Cerebellar nuclear complex (tissue), 1 donor: ENCODE measurements at regions not wholly inside any gene's neighbourhood (a gene's known extent, or its start where the extent isn't known, plus 50 kb on each side); places are given as distances from the start of the nearest gene placed in this dataset.

Source experiments
- DNase-seq, 2 experiments: peaks; one replicate each; lab custom pipeline; 2025; lab: John Stamatoyannopoulos, UW

DNA sequence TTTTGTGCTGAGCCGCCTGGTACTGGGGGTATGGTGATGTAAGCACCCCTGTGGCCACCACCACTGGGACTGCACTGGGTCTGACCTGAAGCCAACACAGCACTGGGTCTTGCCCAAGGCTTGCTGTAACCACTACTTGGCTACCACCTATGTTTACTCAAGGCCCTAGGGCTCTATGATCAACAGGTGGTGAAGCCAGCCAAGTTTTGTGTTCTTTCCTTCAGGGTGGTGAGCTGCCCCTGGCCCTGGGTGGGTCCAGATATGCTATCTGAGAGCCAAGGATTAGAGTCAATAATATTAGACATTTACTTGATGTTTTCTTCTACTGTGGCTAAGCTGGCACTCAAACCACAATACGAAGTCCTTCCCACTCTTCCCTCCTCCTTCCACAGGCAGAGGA lies 55.1 kb upstream of the PAGE4 start:
- DNase-seq, result no peak

DNA sequence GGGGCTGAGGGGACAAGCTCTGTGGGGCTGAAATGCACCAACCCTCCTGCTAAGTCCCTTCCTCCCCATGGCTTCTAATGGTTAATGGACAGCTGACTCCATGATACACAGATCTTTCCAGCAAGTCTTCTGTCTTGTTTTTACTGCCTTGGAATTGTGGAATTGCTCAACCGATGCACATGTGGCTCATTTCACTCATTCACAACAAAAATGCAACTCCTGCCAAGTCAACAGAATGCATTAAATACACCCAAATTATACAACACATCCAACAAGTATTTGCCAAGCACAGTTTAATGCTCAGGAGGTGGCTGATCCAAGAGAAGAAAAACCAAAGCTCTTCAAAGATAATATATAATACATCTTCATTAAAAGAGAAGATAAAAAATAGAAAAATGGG lies 61.9 kb upstream of the PAGE4 start:
- DNase-seq, result no peak

DNA sequence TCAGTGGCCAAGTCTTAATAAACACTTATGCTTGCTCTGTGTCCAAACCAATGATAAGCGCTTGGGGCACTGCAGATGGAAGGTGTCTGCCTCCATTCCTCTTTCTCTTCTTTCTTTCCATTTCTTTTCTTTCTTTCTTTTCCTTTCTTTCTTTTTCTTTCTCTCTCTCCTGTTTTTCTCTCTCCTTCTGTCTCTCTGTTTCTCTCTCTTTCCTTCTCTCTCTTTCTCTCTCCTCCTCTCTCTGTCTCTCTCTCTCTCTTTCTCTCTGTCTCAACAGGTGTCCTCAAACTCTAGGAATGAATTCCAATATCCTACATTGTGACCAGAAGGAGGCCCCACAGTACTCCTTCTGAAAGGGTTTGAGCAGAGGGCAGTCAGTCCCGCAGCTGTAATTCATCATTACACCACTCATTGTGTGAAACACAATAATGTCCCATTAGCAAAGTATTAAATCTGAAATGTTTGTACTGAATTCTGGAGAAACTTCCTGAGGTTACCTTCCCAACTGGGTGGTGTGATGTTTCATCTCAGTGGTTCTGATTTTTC lies 66.5 kb upstream of the PAGE1 start:
- no peak for DNase-seq

DNA sequence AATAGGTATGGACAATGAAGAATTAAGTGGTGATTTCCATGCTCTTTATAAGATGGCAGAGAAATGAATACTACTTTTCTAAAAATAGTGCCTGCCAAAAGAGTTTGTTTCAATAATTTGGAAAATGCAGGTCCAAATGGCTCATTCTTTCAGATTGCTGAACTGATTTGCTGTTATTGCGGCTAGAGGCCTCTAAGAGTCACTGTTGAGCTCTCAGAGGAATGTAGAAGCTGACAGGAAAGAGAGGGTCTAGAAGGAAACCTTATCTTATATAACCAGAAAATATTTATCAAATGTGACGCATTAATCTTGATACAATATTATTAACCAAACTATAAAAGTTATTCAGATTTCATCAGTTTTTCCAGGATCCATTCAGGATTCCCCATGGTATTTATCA lies 65.7 kb upstream of the PAGE1 start:
- DNase-seq, result no peak

DNA sequence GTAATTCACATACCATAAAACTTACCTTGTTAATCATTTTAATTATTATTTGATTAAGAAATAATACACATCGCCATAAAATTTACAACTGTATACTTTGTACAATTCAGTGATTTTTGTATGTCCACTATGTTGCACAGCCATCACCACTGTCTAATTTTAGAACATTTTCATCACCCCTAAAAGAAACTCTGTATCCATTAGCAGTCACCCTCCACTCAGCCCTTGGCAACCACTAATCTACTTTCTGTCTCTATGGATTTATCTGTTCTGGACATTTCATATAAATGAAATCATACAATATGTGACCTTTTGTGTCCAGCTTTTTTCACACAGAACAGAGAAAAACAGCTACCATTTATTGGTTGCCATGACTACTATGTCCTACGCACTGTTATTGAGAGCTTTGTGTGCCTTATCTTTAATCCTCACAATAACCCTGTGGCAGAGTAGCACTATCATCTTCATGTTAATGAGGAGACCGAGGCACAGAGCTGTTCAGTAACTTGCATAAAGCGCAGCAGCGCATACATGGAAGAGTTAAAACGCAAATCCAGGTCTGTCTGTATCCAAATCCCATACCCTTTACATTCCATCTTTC lies 64.6 kb upstream of the PAGE1 start:
- no peak for DNase-seq

DNA sequence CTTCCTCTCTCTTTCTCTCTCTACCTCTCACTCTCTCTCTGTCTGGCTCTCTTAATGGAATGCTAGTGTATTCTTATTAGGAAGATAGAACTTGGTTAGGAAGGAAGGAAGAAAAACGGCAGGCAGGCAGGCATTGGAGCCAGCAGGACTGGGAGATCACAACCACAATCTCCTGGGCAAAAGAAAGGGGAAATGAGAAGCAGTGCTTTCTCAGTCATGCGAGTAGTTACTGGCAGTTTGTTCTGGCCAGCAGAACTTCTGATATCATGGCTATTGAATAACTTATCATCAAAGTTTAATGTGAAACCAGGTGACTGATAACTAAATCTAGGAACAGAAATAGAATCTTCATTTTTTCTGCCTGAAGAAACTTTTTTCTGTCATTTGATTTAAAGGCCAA lies 60.9 kb upstream of the PAGE1 start:
- DNase-seq, result no peak

DNA sequence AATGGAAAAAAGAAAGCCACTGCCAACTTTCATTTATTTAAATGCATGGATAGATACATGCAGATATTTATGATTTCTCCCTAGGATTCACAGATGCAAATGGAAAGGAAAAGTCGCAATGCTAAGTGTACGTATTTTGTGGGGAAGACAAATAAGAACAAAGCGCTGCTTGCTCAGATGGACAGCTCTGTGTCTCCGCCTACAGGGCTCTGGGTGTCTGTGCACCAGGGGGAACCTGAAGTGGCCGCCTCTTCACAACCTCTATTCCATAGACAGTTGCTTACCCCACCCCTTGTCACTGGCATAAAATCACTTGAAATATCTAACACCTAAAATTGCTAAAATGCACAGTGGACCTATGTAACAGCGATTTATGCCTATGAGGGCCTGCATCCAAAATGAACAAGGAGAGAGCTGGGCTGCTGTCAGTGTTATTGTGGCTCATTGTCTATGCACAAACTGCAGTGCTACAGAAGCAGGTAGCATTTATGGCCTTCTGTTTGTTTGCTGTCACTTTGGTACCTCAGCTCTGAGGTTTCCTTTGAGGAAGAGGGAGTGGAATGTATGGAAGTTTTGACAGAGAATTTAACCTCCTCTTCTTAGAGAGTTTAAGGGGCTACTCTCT lies 58.6 kb upstream of the PAGE1 start:
- DNase-seq, result peak in 1 of 2 experiments; percentile 6

DNA sequence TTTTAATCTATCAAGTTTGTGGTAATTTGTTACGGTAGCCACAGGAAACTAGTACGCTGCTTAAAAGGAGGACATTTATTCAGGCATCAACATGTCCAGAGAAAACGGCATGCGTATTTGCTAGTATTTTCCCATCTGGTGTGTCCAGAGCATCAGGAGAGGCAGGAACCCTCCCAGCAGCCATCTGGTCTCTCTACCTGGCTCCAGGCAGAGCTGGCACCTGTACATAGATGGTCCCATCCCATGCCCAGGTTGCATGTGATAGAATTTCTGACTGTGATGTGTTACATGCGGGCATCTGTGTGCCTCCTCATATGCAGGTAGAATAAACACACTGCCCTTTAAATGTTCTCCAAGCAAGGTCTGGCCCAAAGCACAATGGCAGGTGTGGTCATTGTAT lies 57.9 kb upstream of the PAGE1 start:
- DNase-seq, result peak in 1 of 2 experiments; percentile 68

DNA sequence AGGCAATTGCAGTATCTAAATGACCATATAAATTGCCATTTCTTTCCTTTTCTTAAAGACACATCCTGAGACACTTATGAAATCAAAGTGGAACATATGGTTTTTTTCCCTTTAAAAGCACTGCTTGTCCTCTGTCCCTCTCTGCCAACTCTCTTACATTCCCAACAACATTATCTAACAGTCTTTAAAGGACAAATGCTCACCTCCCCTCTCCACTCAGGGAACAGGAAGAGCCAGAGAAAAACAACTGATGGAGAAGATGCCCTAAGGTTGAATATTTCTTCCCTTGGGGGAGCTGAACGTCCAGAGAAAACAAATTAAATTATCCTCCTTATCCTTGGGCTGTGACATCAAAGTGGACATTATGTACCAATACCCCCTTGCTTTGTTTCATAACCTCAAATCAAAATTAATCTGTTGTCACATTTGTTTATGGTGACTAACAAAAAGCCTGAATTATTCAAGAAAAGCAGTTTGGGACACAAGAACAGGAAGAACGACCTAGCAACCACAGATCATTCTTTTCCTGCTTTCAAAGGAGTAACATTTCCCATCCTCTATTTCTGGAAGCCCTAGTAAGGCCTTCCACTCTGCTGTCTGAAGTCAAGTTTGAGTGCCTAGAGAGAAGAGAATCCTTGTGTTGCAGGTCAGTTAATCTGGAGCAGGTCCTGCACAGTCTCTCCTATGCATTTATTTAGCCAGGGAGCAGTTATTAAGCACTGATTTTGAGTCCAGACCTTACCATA lies 52.6 kb upstream of the PAGE1 start:
- DNase-seq, result no peak

DNA sequence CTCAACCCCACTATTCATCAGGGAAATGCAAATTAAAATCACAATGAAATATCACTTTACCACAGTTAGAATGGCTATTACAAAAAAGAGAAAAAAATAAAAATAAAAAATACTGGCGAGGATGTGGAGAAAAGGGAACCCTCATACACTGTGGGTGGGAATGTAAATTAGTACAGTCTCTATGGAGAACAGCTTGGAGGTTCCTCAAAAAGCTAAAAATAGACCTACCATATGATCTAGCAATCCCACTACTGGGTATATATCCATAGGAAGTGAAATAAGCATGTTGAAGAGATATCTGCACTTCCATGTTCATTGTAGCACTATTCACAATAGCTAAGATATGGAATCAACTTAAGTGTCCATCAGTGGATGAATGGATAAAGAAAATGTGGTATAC lies 50.5 kb upstream of the PAGE1 start:
- DNase-seq, result no peak
